ENCODE measurements at regions not wholly inside any gene's neighbourhood (a gene's known extent, or its start where the extent isn't known, plus 50 kb on each side); places are given as distances from the start of the nearest gene placed in this dataset.
A peak's percentile ranks its signal among the peaks of the same experiment; 100 is the strongest.

DNA sequence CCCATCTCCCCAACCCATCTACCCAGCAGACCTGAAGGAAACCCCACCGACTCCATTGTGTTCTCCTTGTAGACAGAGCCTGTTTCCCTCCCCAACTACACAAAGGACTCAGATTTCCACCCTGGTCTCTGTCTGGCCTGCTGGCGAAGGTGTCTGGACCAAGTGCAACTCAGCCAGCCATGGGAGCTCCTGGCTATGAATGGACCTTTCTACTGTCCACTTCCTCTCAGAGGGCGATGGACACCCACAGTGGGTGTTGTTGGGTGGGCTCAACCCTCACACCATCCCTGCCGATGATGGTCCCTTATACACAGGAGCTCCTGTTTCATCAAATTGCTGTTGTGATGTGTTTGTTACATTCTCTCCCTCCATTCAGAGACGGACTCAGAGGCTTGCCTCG lies 112.5 kb upstream of the PHACTR3 start:
- DNase-seq (ENCODE audit: low read depth) = no peak

- no peak for DNase-seq (ENCODE audit: low read depth)
Observed at GRCh38 chr20:59493926-59494325, 110.4 kb upstream of the PHACTR3 start.

GRCh38 chr20:59495166-59495565 lies 109.2 kb upstream of the PHACTR3 start:
- no peak for DNase-seq (ENCODE audit: low read depth)

DNA sequence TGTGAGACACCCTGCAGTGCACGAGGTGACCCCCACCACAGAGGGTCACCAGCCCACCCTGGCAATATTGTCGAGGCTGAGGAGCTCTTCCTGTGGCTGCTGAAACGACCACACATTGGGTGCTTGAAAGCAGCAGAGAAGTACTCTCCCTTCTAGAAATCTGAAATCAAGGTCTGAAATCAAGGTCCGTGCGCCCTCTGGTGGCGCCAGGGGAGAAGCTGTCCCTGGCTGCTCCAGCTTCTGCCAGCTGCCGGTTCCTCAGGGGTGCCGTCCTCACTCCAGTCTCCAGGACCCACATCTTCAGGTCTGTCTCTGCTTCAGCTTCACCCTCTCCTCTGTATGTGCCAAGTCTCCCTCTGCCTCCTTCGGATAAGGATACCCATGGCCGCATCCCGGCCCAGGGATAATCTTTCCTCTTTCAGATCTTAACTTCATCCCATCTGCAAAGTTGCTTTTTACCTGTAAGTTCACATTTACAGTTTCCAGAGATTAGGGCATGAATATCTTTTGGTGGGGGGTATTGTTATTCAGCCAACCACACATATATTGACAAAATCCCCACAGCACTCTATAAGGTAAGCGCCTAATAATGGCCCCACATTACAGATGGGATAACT lies 108.3 kb upstream of the PHACTR3 start:
- DNase-seq (ENCODE audit: low read depth) = peak; percentile 72

DNA sequence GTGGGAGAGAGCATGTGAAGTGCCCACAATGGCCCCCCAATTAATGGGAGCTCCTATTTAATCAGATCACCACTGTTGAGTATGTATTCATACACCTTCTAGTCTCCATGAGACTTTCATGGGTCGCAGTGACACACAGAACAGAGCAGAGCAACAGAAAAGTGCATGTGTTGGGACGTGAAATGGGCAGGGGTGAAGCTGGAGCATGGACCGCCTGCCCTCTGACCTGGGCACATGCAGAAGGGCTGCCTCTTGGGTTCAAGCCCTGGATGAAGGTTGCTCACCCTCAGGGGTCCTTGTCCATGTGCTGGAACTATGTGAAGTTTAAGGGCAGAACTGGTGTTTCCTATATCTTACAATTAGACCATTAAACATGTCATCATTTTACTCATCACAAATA lies 106.0 kb upstream of the PHACTR3 start:
- no peak for DNase-seq (ENCODE audit: low read depth)

GRCh38 chr20:59499863-59500262 lies 104.5 kb upstream of the PHACTR3 start:
- DNase-seq (ENCODE audit: low read depth) = no peak

DNA sequence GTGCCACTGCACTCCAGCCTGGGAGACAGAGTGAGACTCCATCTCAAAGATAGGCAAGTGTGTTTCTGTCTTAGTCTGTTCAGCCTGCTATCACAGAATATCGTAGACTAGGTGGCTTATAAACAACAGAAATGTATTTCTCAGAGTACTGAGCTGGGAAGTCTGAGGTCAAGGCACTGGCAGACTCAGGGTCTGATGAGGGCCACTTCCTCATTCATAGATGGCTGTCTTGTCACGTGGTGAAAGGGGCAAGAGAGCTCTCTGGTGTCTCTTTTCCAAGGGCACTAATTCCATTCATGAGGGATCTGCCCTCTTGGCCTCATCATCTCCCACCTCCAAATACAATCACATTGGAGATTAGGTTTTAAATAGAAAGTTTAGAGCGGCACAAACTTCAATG lies 95.6 kb upstream of the PHACTR3 start:
- DNase-seq (ENCODE audit: low read depth) = no peak

DNA sequence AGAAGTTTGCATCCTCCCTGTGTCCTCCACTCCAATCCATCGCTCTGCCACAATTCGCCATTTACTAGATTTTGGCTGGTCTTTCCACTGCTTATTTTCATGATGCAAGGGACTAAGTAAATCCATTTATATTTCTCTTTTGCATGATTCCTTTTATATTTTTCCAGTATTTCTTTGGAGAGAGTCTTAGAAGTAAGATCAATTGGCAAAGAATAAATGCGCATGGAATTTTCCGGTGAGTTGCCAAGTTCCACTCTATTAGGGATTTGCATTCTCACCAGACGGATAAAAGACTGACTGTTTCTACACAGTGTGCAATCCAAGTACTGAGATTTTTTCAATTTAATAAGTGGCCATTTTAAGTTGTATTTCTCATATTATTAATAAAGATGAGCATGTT lies 91.7 kb upstream of the PHACTR3 start:
- DNase-seq (ENCODE audit: low read depth) = no peak

DNA sequence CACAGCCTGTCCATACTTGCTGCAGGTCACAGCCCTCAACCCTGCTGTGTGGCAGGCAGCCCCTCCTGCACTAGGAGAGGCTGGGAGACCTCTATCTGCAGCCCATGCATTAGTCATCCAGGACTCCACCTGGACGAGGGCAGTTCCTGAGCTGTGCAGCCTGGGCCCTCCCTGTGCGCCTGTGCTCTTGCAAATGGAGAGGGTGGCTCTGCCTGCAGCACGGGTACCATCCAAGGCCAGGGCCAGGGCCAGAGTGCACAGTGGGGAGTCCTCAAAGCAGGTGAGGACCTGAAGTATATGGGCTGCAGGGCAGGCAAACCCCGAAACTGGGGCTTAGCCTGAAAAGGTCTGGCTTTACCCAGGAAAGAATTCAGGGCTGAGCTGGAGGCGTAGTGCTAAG lies 89.8 kb upstream of the PHACTR3 start:
- no peak for DNase-seq (ENCODE audit: low read depth)

GRCh38 chr20:59515013-59515905 lies 89.1 kb upstream of the PHACTR3 start:
- peak; percentile 17 for DNase-seq (ENCODE audit: low read depth)

GRCh38 chr20:59515906-59516209 lies 88.5 kb upstream of the PHACTR3 start:
- no peak for DNase-seq (ENCODE audit: low read depth)

DNA sequence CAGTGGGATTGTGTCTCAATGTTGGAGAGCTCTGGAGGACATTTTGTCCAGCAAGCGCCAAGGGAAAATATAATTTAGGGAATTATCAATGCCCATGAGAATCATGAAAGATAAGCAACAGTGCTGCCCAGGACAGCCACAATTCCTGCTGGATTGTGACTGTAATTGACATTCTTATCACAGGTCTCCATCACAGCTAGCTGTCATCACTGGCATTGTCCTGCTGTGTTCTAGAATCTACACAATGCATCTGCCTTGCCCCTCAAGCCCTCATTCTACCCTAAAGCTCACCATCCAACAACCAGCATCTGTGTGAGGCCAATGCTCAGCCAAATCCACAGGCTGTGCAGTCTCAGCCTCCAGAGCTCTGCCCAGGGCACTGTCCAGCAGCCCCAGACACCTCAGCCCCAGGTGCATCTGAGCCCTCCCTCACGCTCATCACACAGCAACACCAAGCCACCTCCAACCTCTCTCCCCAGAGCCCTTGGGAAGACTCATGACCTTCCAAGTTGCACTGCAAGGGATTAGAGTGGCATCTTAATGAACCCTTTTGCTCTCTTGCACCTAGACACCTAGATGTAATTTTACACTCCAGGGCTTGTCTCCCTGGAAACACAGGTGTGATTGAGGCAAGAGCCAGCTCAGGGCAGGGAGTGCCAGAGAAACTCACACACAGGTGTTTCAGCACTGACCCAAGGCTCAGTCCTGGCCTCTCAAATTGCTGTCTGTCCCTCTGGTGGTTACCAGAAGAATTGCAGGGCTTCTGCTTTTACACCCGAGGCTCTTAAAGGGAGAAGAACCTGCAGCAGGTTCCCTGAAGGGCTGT lies 85.2 kb upstream of the PHACTR3 start:
- DNase-seq (ENCODE audit: low read depth) = peak; percentile 20

DNA sequence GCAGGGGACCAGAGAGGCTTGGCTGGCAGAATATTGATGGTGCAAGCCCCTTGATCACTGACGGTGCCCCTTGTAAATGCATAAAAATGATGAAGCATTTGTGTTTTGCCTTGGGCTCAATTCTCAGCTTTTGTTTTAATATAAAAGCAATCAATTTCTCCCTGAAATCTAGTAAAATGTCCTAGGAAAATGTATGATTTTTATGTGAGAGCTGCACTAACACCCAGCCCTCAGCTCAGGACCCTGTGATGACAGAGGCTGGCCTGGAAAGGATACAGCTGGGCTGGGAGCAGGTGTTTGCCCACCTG lies 84.7 kb upstream of the PHACTR3 start:
- DNase-seq (ENCODE audit: low read depth) = no peak

DNA sequence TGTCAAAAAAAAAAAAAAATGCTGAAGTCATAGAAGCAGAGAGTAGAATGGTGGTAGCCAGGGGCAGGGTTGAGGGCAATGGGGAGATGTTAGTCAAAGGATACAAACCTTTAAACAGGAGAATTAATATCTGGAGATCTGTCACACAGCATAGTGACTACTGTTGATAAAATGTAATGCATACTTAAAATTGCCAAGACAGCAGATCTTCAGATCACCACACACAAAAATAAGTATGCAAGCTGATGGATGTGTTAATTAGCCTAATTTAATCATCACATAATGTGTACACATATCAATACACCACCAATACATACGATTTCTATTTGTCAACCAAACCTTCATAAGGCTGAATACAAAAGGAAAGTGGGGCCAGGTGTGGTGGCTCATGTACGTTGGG lies 83.5 kb upstream of the PHACTR3 start:
- no peak for DNase-seq (ENCODE audit: low read depth)

GRCh38 chr20:59525500-59526241 lies 78.7 kb upstream of the PHACTR3 start:
- DNase-seq (ENCODE audit: low read depth) = peak; percentile 51

DNA sequence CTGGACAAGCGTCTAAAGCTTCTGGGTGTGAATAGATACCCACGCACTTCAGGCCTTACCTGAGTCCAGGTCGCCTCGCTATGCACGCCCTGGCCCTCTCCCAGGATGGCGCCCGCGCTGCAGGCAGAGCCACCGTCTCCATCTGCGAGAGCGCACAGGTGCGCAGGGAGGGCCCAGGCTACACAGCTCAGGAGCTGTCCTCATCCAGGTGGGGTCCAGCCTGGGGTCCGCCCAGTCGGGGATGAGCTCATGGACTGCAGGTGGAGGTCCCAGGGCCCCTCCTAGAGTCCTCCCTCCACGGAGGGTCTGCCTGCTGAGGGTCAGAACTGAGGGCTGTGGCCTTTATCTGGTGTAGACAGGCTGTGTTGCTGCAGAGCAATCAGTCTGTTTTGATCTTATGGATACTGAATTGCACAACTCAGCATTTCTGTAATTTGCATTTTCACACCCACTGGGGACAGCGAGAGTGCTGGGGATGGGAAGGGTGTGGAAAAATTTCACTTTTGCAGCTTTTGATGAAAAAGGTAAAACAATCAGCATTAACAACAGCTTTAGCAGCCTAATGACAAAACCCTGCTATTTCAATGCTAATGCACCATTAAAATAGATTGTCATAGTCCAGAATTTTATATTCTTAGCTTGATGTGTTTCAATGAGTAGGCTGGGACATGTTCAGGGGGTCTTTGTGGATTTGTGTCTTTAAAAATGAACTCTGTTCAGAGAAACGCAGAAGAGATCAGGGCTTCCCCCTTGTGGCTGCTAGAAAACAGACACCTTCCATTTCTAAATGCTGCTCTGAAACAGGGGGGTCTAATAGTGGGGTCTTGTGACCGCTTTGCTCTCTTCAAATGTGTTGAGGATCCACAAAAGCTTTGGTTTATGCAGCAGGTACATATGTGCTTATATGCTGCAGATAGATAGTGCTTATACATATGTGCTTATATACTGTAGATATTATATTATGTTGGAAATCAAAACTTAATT lies 77.8 kb upstream of the PHACTR3 start:
- no peak for DNase-seq (ENCODE audit: low read depth)

GRCh38 chr20:59530782-59531181 lies 73.6 kb upstream of the PHACTR3 start:
- DNase-seq (ENCODE audit: low read depth) = no peak

DNA sequence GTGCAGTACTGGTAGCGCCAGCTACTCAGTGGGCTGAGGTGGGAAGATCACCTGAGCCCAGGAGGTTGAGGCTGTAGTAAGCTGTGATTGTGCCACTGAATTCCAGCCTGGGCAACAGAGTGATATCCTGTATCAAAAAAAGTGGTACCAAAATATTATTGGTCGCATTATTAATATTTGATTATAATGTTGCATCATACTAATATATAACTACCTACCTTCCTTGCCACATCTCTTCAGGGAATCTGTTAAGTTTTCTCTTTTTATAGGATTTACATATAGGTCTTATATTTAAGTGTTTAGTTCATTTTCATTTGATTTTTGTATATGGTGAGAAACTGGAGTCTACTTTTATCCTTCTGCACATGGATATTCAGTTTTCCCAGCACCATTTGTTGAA lies 66.3 kb upstream of the PHACTR3 start:
- no peak for DNase-seq (ENCODE audit: low read depth)

DNA sequence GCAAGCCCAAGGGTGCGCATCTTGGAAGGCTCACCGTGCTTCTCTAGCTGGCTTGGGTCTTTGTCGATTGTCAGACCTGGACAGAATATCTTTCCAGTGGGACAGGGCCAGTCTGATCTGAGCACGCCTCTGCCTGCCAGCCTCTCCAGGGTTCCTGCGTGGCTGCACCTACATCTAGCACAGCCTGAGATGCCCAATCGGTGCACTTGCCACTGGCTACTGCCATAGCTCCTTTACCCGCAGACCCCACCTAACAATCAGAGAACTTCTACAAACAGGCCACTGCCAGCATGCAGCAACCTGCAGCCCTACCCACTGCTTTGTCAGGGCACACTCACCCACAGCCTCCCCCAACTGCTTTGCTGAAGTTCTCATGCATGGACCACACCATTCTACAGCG lies 56.7 kb upstream of the PHACTR3 start:
- no peak for DNase-seq (ENCODE audit: low read depth)
